SW480 (cell line): ENCODE measurements at regions not wholly inside any gene's neighbourhood (a gene's known extent, or its start where the extent isn't known, plus 50 kb on each side); places are given as distances from the start of the nearest gene placed in this dataset.
A peak's percentile ranks its signal among the peaks of the same experiment; 100 is the strongest.

ENCODE experiments used
- DNase-seq: peaks from one replicate; pipeline ENCODE4 v3.0.0-alpha.2; 2016; ENCODE audit warnings: low spot score

DNA sequence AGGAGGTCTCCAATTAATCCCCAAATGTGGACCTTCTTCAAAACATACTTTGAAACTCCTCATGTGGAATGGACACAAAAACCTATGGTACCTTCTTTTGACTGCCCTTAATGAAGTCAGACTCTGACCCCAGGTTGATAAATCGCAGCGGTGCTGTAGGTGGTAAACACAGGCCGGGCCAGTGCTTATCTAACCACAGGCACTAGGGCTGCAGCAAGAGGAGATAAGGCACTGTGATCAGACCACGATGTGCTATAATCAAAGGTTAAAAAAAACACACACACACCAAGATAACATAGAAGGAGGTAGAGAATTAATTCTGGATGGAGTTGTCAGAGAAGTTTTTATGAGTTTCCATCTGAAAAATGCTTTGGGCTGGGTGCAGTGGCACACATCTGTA lies 52.3 kb upstream of the SIPA1L2 start:
- no peak for DNase-seq

DNA sequence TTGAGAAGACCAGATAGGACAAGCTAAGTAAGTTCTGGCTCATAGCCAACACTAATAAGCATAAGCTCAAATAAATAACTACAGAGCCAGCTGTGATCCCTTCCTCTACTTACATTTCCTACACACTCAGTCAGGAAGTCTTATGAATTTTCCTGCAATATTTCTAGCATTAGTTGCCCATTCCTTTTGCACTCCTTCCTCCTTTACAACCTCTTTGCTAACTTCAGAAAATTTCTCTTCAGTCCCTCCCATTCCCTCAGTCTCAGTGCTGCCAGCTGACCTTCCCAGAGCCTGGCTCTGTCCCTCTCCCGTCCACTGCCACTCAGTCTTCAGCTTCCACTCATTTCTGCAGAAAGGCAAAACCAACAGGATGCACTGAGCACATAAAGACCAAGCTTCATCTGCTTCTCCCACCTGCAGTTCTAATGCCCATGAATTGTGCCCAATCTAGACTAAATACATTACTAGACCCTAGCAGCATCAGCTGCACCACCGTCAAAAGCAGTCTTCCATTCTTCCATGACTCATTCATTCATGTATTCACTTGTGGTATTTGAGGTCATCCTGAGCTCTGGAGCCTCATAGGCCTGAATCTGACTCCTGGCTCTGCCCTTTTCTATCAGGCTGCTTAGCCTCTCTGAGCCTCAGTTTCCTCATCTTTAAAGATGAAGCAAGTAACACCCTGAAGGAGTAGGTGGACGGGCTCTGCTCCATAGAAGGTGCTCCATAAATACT lies 54.6 kb upstream of the SIPA1L2 start:
- peak; percentile 33 for DNase-seq

DNA sequence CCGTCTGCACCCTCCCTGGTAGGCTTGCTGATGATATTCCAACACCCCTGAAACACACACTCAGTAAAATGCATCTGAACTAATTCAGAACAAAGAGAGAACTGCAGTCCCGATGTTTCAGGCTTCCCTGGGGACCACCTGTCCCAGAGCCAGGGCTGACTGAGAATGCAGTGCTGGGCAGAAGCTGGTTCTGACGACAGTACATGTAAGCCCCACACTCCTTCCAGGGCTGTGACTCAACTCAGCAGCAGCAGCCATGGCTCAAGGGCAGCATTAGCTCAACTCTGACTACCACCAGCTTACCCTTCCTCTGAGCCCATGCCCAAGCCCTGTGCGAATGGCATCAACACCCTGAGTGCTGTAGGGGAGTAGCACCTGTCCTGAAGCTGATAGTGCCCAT lies 56.4 kb upstream of the SIPA1L2 start:
- no peak for DNase-seq

DNA sequence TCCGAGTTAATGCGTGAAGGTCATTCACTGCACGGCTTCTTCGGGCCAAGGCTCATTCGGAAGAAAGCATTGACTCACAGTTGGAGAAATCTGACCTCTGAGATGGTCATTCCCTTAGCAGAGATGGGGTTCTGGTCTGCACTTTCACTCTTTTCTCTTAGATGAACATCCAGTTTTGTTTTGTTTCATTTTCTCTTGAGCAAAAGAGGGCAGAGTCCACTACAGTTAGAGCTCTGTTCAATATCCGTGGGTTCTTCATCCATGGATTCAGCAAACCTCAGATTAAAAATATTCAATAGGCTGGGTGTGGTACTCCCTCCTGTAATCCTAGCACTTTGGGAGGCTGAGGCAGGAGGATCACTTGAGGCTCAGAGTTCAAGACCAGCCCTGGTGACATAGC lies 57.4 kb upstream of the SIPA1L2 start:
- no peak for DNase-seq

- DNase-seq = no peak
Measured at GRCh38 chr1:232687728-232688127, 57.8 kb upstream of the SIPA1L2 start.

- no peak for DNase-seq
Measured at GRCh38 chr1:232688398-232688797, 58.5 kb upstream of the SIPA1L2 start.

- DNase-seq = no peak
Measured at GRCh38 chr1:232689711-232690110, 59.8 kb upstream of the SIPA1L2 start.

DNA sequence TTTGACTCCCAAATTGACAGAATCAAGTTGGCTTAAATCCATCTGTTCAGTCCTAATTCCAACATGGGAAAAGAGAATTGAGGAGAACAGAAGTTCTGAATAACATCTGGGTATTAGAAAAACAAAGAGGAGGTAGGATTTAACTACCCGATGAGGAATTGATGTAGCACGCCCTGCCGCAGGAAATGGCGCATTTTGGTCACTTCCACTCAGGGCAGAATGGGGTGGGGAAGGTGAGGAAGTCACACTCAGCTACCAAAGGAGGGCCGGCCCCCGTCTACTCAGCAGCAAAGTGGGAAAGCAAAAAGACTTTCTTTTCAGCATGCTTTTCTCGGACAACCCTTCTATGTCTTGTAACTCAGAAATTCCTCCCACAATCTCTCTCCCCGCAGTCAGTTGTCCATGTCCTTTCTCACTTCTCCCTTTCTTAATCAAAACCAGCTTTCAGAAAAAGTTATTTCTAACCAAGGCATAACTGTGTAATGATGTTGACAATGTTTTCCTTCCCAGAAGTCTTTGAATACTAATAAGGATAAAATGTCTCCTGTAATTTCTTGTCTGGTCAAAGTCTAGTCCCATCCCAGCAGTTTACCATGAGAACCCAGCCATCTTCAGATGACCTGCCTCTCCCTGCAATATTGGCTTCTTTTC lies 60.5 kb upstream of the SIPA1L2 start:
- DNase-seq = no peak

GRCh38 chr1:232694475-232694874 lies 64.5 kb upstream of the SIPA1L2 start:
- DNase-seq = no peak

GRCh38 chr1:232695621-232696385 lies 65.9 kb upstream of the SIPA1L2 start:
- no peak for DNase-seq

GRCh38 chr1:232696466-232696865 lies 66.5 kb upstream of the SIPA1L2 start:
- no peak for DNase-seq

DNA sequence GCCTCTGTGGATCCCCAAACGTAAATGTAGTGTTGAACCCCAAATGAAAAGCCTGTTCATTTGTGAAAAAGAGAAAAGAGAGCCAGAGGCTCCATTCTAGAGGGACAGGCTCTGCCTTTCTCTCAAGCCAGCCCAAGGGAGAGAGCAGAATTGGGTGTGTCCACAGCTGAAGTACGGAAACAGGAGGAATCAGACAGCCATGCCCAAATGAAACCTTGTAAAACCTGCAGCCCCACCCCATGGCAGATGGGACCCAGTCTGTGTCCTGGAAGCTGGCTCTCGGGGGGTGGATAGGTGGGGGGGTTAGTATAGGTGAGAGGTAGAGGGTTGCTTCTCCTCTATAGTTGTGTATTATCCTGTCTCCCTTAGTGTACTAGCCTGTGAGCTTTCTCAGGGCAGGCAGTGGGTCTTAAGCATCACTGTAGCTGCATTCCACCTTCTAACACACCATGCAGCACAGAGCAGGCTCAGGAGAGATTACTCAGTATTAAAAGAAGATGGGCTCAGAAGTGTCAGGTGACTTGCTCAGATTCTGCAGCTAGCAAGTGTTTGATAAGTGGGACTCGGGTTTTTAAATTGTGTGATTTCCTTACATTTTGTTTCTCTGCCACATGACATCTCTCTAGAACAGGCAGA lies 67.4 kb upstream of the SIPA1L2 start:
- DNase-seq = no peak

- no peak for DNase-seq
Measured at GRCh38 chr1:232699814-232700213, 69.9 kb upstream of the SIPA1L2 start.

DNA sequence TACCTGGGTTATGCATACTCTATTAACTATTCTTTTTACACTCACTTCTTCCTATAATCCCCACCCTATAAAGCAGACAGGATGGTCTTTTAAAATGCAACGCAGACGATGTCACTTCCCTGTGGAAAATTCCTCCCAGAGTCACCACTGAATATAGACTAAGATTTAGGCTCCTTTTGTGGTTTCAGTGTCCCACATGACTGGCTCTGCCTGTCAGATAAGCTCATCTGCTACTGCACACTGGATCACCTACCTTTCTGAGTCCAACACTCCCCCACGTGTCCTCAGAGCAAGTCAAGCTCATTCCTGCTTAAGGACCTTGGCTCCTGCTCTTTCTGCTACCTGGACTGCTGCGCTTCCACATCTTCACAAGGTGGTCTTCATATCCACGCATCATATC lies 73.0 kb upstream of the SIPA1L2 start:
- DNase-seq = no peak

- DNase-seq = no peak
Measured at GRCh38 chr1:232704256-232704655, 74.3 kb upstream of the SIPA1L2 start.

DNA sequence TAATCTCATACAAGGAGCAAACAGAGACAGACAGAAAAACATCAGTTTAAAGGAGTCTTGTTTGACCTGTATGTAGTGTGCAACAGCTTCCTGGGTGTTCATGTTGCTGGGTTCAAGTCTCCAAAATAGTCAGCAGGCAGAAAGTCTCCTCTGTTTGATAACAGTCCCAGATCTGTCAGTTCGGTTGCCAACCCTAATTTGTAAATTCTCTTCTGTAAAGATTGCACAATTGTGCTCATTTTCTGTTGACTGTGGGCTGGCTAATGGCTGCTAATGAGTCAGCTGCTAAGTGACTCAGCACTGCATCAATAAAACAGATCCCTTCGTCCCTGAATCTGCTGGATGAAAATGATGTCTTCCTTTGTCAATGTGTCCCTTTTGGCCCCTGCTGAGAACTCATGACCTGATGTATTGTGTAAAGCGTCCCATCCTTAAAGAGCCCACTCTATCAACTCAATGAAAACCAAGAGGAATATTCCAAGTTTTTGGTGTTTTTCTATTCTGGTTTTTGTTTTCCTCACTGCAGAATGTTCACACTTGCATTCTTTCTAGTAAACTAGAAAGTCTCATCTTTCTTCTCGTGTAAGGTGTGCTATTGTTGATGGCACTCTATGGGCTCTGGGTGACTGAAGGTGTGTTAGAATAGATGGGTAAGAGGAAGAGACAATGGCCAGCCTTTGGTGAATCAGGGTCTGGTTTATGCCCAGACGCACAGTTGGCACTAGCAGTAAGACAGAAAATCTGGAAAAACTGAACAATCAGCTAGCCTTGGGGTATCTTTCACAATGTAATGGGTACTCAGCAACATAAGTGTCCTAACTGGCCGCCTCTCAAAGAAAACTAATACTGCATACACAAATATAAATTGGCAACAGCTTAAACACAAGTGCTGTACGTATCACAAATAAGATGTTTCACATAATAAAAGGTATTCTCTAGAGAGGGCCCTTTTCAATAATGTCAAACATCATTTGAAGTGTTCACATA lies 75.1 kb upstream of the SIPA1L2 start:
- DNase-seq = peak; percentile 51

DNA sequence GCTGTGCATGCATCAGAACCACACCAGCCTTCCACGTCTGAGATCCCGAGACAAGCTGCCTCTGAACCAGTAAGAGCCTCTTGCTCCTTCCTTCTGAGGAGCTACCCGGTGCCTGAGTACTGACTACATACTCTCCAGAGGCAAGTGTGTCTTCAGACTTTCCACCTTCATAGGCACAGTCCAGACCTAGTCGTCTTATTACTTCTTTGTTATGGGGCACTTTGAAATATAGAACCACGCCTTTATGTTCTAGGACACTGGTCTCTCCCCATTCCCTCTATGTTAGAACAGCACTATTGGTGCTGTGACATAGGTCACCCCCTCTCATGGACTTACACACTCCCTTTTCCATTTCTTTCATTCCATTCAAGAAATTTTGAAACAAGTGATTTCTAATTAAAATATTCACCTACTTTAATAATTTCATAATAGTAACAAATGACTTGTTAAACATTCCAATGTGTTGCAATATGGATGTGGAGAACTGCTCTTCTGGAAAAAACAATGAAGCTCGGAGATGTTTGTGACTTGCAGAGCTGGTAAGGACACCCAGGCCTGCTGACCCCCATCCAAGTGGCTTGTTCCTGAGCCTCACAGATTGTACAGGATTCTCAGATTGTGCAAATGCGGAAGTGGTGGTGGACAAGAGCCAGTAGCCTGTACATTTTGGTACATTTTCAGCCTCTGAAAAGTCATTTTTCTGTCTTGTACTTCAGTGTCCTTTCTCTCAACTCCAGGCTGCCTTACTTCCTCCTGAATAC lies 76.1 kb upstream of the SIPA1L2 start:
- DNase-seq = no peak

DNA sequence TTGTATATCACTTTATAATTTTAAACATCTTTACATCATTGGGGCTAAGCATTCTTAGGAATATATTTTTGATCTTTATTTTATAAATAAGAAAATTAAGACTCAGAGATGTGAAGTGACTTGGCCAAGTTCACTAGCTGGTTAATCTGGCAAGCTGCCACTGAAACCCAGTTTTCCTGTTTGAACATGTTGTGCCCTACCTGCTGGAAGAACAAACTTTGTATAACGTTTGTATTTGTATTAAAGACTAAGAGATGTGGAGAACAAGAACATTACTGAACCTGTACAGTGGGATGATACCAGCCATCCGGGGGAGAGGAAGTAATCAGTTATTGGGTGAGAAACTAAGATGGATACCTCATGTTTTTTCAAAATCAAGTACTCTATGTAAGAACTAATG lies 77.2 kb upstream of the SIPA1L2 start:
- no peak for DNase-seq

- DNase-seq = no peak
Measured at GRCh38 chr1:232709386-232709785, 79.5 kb upstream of the SIPA1L2 start.

DNA sequence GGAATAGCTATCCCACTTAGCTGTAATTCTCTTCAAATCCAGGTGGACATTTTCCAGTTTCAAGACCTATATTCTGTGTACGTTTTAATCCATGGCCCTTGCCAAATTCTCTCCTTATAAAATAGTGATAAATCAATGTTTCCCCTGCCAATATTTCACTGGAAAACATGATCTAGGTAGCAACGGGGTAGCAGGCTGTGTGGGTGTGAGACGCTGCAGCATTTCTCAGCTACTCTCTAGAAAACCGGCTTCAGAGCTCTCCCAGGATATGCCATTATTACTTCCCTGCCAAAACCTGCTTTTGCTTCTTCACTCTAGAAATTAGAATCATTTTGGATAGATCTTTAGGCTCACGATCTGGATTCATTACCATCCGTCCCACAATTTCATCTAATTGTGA lies 82.1 kb upstream of the SIPA1L2 start:
- no peak for DNase-seq

- DNase-seq = no peak
Measured at GRCh38 chr1:232713785-232714184, 83.9 kb upstream of the SIPA1L2 start.
